ENCODE measurements at regions not wholly inside any gene's neighbourhood (a gene's known extent, or its start where the extent isn't known, plus 50 kb on each side); places are given as distances from the start of the nearest gene placed in this dataset.

DNA sequence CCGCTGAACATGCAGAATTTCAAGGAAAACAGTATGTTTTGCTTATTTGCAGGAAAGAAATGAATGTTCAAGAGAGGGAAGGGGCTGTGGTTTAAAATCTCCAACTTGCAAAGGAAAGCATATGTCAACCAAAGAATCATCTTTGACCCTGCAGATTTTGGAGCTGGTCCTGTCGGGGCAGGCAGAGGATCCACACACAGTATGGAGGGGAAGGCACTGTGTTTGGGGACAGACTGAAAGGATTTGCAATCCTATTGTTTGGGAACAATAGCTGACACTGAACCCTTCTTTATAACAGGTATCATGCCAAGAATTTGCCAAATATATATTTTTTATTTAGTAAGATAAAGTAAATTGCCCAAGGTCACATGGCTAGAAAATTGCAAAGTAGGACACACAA is 121.4 kb upstream of the ZNF618 start:
- H3K4me3 Mint-ChIP-seq, result no peak overlapping the region
- no peaks in the 10 kb centered on the region for H3K4me1 Mint-ChIP-seq (ENCODE audit: low read depth)
- no peak for DNase-seq (ENCODE audit: low spot score)
- peaks cover 6% of the 10 kb centered on the region for H3K9me3 Mint-ChIP-seq
- no peak overlapping the region for H3K27ac Mint-ChIP-seq
- no peaks in the 10 kb centered on the region for H3K36me3 Mint-ChIP-seq (ENCODE audit: low read depth)
- H3K27me3 Mint-ChIP-seq (ENCODE audit: low read depth), result peaks cover 8% of the 10 kb centered on the region

DNA sequence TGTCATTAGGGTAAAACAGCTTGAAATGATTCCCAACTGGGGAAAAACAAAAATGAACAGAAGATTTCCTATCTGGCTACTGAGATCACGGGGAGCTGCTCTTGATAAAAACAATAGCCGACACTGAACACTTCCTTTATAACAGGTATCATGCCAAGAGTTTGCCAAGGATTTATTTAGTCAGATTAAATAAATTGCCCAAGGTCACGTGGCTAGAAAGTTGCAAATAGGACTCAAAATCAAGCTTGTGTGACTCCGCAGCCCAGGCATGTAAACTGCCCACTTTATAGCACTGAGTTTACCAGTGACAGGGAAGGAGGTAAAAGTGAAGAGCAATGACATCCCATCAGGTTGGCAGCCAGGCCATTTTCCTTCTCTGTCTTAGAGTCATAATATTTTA is 120.7 kb upstream of the ZNF618 start:
- Mint-ChIP-seq H3K9me3 (peaks cover 6% of the 10 kb centered on the region), H3K27me3 (ENCODE audit: low read depth) (peaks cover 8% of the 10 kb centered on the region), H3K36me3 (ENCODE audit: low read depth) (no peaks in the 10 kb centered on the region), H3K4me1 (ENCODE audit: low read depth) (no peaks in the 10 kb centered on the region), H3K4me3 (no peak overlapping the region), H3K27ac (no peak overlapping the region)
- no peak for DNase-seq (ENCODE audit: low spot score)

DNA sequence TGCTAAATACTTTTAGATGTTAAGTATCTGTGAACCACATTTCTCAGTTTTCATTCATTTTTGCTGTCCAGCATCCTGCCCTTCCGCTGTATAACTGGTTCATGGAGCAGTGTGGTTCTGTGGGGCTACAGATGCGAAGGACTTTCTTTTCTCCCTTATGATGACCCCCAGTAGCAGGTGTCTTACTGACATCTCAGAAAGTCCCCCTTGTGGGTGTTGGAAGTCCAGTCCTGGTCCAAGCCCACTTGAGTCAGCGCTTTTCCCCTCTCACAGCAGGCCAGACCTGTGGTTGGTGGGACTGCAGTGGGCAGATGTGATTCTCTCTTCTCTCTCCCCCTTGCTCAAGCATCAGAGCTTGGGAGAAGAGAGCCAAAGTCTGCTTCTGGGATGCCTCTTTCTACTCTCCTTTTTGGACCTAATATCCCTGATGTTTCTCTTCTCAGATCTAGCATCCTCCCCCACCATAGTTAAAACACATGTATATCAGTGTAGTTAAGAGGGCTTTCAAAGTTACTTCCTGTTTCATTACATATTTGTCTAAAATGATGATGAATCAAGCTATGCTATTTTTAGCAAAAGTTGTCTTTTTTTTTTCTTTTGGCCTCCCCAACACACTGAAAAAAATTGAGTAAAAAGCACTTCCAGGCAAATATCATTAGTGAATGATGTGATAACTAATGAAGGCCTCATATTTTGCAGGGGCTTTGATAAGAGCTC is 119.5 kb upstream of the ZNF618 start:
- peaks cover 8% of the 10 kb centered on the region for H3K27me3 Mint-ChIP-seq (ENCODE audit: low read depth)
- no peaks in the 10 kb centered on the region for H3K4me1 Mint-ChIP-seq (ENCODE audit: low read depth)
- H3K27ac Mint-ChIP-seq, result no peak overlapping the region
- DNase-seq (ENCODE audit: low spot score), result no peak
- H3K36me3 Mint-ChIP-seq (ENCODE audit: low read depth), result no peaks in the 10 kb centered on the region
- H3K4me3 Mint-ChIP-seq, result no peak overlapping the region
- peaks cover 6% of the 10 kb centered on the region for H3K9me3 Mint-ChIP-seq

DNA sequence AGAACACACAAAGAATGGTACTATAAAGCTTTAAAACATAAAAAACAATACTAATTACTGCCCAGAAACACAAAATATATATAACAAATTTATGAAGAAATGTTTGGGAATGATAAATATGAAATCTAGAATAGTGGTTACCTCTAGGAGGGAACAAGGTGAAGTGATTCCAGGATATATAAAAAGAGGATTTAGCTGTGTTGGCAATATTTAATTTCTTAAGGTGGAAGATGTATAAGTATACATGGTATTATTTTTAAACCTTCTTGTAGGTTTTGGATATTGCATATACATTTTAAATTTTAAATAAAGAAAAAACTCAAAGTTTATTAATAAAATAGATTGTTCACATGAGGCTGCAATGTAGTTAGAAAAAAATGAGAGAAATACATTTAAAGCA is 112.7 kb upstream of the ZNF618 start:
- Mint-ChIP-seq H3K27me3 (ENCODE audit: low read depth) (peaks cover 5% of the 10 kb centered on the region), H3K36me3 (ENCODE audit: low read depth) (no peaks in the 10 kb centered on the region), H3K4me1 (ENCODE audit: low read depth) (no peaks in the 10 kb centered on the region), H3K4me3 (no peak overlapping the region), H3K9me3 (peaks cover 6% of the 10 kb centered on the region), H3K27ac (no peak overlapping the region)
- DNase-seq (ENCODE audit: low spot score), result no peak

DNA sequence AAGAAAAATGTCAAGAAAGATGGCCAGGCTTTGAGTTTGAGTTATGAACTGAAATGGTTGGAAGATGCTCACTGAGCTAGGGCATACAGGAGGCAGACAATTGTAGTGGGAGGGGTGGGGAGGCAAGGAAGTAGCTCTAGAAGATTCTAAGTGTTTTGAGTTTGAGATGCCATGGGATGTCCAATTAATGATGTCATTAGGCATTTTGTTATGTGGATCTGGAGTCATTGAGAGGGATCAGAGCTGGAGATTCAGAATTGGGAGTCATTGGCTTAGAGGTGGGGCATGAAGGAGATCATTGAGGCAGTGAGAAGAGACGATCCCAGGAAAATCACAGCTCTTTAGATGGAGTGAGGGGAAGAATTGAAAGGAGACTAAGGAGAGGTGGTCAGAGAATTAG is 111.5 kb upstream of the ZNF618 start:
- Mint-ChIP-seq H3K4me1 (ENCODE audit: low read depth) (no peaks in the 10 kb centered on the region), H3K4me3 (no peak overlapping the region), H3K27ac (no peak overlapping the region), H3K27me3 (ENCODE audit: low read depth) (peaks cover 3% of the 10 kb centered on the region), H3K9me3 (no peaks in the 10 kb centered on the region), H3K36me3 (ENCODE audit: low read depth) (no peaks in the 10 kb centered on the region)
- no peak for DNase-seq (ENCODE audit: low spot score)

DNA sequence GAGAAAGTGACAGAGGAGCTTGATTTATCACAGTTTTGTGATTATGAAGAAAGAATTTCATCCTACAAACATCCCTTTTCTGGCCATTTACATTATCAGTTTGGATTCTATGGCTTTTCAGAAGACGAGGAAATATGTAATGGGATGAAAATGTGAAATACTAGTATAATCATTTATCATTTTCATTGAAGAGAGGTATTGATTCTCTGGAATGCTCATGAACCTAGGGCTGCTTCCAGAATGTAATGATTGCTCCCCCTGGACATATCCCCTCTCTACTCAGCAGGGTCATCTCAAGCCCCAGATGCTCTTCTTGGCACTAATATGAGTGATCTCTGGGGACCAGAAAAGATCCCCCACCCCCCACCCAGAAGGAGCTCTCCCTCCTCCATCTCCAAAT is 106.7 kb upstream of the ZNF618 start:
- H3K4me1 Mint-ChIP-seq (ENCODE audit: low read depth), result no peaks in the 10 kb centered on the region
- H3K4me3 Mint-ChIP-seq, result no peak overlapping the region
- no peaks in the 10 kb centered on the region for H3K36me3 Mint-ChIP-seq (ENCODE audit: low read depth)
- no peak for DNase-seq (ENCODE audit: low spot score)
- H3K9me3 Mint-ChIP-seq, result no peaks in the 10 kb centered on the region
- peaks cover 3% of the 10 kb centered on the region for H3K27me3 Mint-ChIP-seq (ENCODE audit: low read depth)
- no peak overlapping the region for H3K27ac Mint-ChIP-seq

DNA sequence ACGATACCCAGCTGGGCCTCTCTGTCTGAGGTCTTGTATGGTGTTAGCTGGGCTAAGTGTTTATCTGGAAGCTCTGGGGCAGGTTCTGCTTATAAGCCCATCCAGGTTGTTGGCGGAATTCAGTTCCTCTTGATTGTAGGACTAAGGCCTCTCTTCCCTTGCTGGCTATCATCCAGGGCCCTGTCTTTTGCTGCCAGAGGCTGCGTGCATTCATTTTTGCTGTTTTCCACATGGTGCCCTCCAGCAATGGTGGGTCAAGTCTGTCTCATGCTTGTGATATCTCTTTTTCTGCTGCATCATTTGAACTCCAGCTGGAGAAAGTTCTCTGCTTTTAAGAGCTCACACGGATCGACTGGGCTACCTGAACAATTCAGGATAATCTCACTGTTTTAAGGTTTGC is 105.7 kb upstream of the ZNF618 start:
- H3K4me3 Mint-ChIP-seq, result no peak overlapping the region
- H3K4me1 Mint-ChIP-seq (ENCODE audit: low read depth), result no peaks in the 10 kb centered on the region
- no peaks in the 10 kb centered on the region for H3K9me3 Mint-ChIP-seq
- H3K27me3 Mint-ChIP-seq (ENCODE audit: low read depth), result peaks cover 3% of the 10 kb centered on the region
- H3K27ac Mint-ChIP-seq, result no peak overlapping the region
- no peak for DNase-seq (ENCODE audit: low spot score)
- no peaks in the 10 kb centered on the region for H3K36me3 Mint-ChIP-seq (ENCODE audit: low read depth)

DNA sequence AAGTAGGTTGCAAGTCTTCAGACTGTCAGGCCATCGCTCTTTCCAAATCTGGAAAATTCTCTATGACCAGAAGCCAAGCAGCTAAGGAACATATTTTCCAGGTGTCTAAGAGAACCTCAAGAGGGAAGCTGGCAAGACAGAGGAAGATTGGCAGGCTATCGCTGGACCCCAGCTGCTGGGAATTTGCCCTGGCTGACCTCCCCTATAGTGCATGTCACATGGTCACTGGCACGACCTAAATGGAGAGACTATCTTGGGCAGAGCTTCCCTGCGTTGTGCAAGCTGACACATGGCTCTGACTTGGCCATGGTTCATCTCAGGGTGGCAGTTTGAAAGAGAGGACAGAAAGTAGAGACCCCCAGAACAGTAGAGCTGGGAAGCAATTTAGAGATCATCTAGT is 104.9 kb upstream of the ZNF618 start:
- H3K4me1 Mint-ChIP-seq (ENCODE audit: low read depth), result no peaks in the 10 kb centered on the region

DNA sequence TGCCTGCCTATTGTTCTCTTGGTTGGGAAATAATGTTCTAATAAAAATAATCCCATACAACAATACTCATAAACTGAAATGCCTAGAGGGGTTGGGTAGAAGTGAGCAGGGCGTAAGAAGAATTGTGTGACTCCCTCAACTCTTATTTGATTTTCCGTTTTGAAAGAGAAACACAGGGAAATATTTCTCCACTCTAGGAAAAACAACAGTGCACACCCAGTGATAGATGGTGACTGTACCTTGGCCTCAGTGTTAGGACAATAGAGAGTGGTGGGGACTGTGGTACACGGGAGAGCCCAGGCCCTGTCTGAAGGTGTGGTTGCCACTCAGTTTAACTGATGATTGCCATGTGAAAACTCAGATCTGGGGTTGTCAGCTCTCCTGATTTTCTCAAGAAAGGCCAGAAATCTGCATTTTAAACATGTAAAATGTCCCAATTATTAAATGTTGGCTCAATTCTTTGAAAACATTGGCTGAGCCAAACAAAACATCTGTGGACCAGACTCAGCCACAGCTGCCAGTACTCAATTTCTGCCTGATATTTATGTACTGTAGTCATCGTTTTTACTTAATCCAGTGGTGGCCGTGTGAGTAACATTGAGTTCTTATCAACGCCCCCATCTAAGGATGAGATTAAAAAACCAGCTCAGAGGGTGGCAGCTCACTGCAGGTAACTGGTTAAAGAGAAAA is 103.8 kb upstream of the ZNF618 start:
- Mint-ChIP-seq H3K4me1 (ENCODE audit: low read depth) (no peaks in the 10 kb centered on the region), H3K27ac (no peak overlapping the region), H3K36me3 (ENCODE audit: low read depth) (no peaks in the 10 kb centered on the region), H3K4me3 (no peak overlapping the region), H3K27me3 (ENCODE audit: low read depth) (no peaks in the 10 kb centered on the region), H3K9me3 (no peaks in the 10 kb centered on the region)
- no peak for DNase-seq (ENCODE audit: low spot score)

More for the DNA sequence above, 104.9 kb upstream of the ZNF618 start:
- no peak overlapping the region for H3K27ac Mint-ChIP-seq
- H3K36me3 Mint-ChIP-seq (ENCODE audit: low read depth), result no peaks in the 10 kb centered on the region
- no peak for DNase-seq (ENCODE audit: low spot score)
- no peaks in the 10 kb centered on the region for H3K9me3 Mint-ChIP-seq
- H3K4me3 Mint-ChIP-seq, result no peak overlapping the region
- peaks cover 3% of the 10 kb centered on the region for H3K27me3 Mint-ChIP-seq (ENCODE audit: low read depth)

DNA sequence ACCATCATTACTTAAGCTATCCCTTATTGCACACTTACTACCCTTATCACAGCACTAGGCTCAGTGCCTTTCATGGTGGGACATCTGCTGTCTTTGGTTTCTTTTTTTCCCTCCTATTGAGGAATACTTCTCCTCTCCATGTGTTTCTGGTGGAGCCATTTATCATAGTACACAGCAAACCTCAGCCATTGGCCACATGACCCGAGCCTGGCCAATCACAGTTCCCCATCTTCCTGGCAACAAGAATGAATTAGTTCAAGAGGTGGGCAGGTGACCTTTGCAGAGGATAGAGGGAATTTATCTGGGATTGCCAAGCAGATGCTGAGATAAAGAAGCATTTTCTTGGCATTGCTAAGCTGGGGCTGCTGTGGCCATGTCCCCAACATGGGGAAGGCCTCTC is 101.1 kb upstream of the ZNF618 start:
- DNase-seq (ENCODE audit: low spot score), result no peak
- H3K36me3 Mint-ChIP-seq (ENCODE audit: low read depth), result no peaks in the 10 kb centered on the region
- H3K4me3 Mint-ChIP-seq, result no peak overlapping the region
- H3K27ac Mint-ChIP-seq, result no peak overlapping the region
- H3K4me1 Mint-ChIP-seq (ENCODE audit: low read depth), result no peaks in the 10 kb centered on the region
- no peaks in the 10 kb centered on the region for H3K9me3 Mint-ChIP-seq
- no peaks in the 10 kb centered on the region for H3K27me3 Mint-ChIP-seq (ENCODE audit: low read depth)

DNA sequence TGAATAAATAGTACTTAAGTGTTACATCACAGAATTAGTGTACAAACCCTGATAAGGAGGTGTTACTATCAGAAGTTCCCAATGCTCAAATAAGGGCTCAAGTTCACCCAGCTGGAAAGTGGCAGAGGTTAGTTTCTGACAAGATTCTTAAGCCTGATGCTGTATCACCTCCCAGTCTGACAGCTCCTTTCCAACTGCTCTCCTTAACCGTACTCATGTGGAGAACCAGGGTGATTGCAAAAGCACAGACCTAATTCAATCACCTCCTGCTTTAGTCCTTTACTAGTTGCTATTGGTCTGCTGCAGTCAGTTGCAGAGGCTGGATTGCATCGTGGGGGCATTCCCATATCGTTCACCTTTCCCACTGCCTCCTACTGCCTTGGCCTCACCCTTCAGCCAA is 100.4 kb upstream of the ZNF618 start:
- Mint-ChIP-seq H3K4me3 (no peak overlapping the region), H3K9me3 (no peaks in the 10 kb centered on the region), H3K4me1 (ENCODE audit: low read depth) (no peaks in the 10 kb centered on the region), H3K36me3 (ENCODE audit: low read depth) (no peaks in the 10 kb centered on the region), H3K27me3 (ENCODE audit: low read depth) (no peaks in the 10 kb centered on the region), H3K27ac (no peak overlapping the region)
- DNase-seq (ENCODE audit: low spot score), result no peak

DNA sequence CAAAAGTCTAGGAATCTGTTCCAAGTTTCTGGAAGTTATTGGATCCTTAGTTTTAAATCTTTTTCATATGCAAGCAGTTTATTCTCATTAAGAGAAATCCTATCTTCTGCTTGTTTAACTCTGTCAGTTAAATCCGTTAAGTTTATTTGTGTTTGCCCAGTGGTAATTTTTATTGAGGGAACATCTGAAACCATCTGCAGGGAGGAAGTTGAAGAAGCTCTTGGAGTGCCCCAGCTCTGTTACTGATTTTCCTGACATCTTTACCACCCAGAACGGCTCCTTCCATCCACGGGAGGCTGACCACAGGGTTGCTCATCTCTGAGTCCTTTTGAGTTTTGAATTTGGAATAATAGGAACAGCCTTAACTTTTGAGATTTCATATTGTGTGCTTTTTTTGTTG is 99.9 kb upstream of the ZNF618 start:
- Mint-ChIP-seq H3K27ac (no peak overlapping the region), H3K4me3 (no peak overlapping the region), H3K4me1 (ENCODE audit: low read depth) (no peaks in the 10 kb centered on the region), H3K27me3 (ENCODE audit: low read depth) (no peaks in the 10 kb centered on the region), H3K9me3 (no peaks in the 10 kb centered on the region), H3K36me3 (ENCODE audit: low read depth) (no peaks in the 10 kb centered on the region)
- DNase-seq (ENCODE audit: low spot score), result no peak

DNA sequence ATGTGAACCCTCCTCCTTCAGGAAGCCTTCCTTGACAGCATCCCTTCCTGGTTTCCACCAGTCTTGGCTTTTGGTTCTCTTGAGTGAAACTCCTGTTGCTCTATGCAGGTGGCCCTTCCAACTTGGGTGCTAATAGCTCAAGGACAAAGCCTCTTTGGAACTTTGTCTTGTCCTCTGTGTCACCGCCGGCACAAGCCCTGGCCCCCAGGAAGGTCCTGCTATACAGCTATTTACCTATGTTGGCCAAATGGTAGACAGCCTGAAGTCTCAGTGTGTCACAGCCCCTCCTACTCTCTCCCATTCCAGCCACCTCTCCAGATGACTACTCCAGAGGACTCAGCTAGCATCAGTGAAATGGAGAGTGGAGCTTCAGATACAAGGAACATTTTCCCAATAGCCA is 94.7 kb upstream of the ZNF618 start:
- no peaks in the 10 kb centered on the region for H3K27me3 Mint-ChIP-seq (ENCODE audit: low read depth)
- DNase-seq (ENCODE audit: low spot score), result no peak
- H3K36me3 Mint-ChIP-seq (ENCODE audit: low read depth), result no peaks in the 10 kb centered on the region
- H3K4me1 Mint-ChIP-seq (ENCODE audit: low read depth), result no peaks in the 10 kb centered on the region
- no peak overlapping the region for H3K27ac Mint-ChIP-seq
- no peaks in the 10 kb centered on the region for H3K9me3 Mint-ChIP-seq
- no peak overlapping the region for H3K4me3 Mint-ChIP-seq

DNA sequence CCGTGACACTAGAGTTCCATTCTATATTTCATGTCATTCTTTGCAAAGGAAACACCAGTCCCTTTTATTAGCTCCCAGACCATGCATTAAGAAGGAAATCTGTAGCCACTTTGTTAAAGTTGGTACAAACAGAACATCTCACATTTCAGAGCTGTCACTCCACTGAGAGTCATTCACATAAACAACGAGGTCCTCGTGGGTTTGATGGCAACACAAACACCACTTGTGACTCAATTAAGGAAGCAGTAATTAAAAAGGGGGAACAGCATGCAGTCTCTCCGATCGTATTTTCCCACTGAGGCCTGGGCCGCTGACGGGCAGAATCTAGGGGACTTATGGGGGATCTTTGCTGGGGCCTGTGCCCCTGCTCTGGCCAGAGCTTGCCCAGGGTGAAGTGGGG is 94.2 kb upstream of the ZNF618 start:
- H3K27me3 Mint-ChIP-seq (ENCODE audit: low read depth), result no peaks in the 10 kb centered on the region
- no peaks in the 10 kb centered on the region for H3K4me1 Mint-ChIP-seq (ENCODE audit: low read depth)
- H3K9me3 Mint-ChIP-seq, result no peaks in the 10 kb centered on the region
- no peak overlapping the region for H3K27ac Mint-ChIP-seq
- DNase-seq (ENCODE audit: low spot score), result no peak
- no peak overlapping the region for H3K4me3 Mint-ChIP-seq
- no peaks in the 10 kb centered on the region for H3K36me3 Mint-ChIP-seq (ENCODE audit: low read depth)

DNA sequence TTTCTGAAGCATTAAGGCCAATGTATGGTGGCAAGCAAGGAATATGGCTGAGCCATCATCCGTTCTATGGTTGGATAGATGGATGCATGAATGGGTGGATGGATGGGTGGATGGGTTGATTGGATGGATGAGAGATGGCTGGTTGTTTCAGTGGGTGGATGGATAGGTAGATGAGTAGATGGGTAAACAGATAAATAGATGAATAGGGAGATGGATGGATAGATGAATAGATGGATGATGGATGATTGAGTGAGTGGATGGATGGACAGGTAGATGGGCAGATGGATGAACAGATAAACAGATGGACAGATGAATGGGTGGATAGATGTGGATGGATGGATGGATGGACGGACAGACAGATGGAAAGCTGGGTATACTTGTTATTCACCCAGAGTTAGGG is 92.6 kb upstream of the ZNF618 start:
- H3K9me3 Mint-ChIP-seq, result no peaks in the 10 kb centered on the region
- no peaks in the 10 kb centered on the region for H3K4me1 Mint-ChIP-seq (ENCODE audit: low read depth)
- no peaks in the 10 kb centered on the region for H3K36me3 Mint-ChIP-seq (ENCODE audit: low read depth)
- DNase-seq (ENCODE audit: low spot score), result no peak
- H3K27ac Mint-ChIP-seq, result no peak overlapping the region
- no peaks in the 10 kb centered on the region for H3K27me3 Mint-ChIP-seq (ENCODE audit: low read depth)
- no peak overlapping the region for H3K4me3 Mint-ChIP-seq
